ENCODE measurements at regions not wholly inside any gene's neighbourhood (a gene's known extent, or its start where the extent isn't known, plus 50 kb on each side); places are given as distances from the start of the nearest gene placed in this dataset.

DNA sequence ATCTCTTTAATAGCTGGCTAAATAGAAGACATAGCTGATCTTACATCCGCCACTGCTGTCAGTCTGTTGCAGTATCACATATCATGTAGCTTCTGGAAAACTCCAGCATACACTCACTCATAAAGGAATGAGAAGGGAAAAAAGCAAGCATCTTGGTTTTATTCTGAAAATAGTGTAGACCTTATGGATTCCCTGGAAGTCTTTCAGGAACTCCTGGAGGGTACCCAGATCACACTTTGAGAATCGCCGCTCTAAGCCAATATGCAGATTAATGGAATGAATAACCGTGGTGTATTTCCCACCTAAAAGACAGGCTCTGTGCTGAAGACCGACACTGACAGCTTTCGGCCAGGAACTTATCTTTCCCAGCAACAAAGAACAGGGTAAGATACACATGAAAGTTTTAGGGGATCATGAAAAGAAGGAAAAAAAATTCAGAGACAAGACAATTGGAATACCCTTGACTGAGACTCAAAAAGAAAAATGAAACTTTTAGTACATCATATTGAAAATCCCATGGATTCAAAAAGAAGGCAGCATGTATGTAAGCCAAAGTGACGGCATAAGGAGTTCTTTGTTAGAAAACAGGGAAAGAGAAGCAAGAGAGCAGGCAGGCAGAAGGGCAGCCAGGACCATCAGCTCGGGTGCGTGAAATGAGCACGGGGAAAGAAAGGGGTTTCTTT lies 56.4 kb upstream of the SEC11C start:
- TF ChIP-seq, protein P1, sequence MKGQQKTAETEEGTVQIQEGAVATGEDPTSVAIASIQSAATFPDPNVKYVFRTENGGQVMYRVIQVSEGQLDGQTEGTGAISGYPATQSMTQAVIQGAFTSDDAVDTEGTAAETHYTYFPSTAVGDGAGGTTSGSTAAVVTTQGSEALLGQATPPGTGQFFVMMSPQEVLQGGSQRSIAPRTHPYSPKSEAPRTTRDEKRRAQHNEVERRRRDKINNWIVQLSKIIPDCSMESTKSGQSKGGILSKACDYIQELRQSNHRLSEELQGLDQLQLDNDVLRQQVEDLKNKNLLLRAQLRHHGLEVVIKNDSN (IDR thresholded peaks at IDR 0.05), result no peak
- TF ChIP-seq TEAD4 (IDR thresholded peaks at IDR 0.05) (no peak), EP300 (IDR thresholded peaks at IDR 0.05; ENCODE audit: borderline replicate concordance) (no peak), TCF12 (IDR thresholded peaks at IDR 0.05; ENCODE audit: low read depth) (no peak), YY1 (IDR thresholded peaks at IDR 0.05; ENCODE audit: low read depth) (no peak), EGR1 (IDR thresholded peaks at IDR 0.05) (no peak), TAF1 (IDR thresholded peaks at IDR 0.05; ENCODE audit: low read depth) (no peak), FOXM1 (IDR thresholded peaks at IDR 0.05; ENCODE audit: borderline replicate concordance, low read depth) (no peak), NFIC (IDR thresholded peaks at IDR 0.05) (no peak), CEBPB (IDR thresholded peaks at IDR 0.05) (no peak), ZBTB7A (IDR thresholded peaks at IDR 0.05; ENCODE audit: low read depth) (no peak), CREB1 (IDR thresholded peaks at IDR 0.05; ENCODE audit: low read depth) (no peak), RAD21 (IDR thresholded peaks at IDR 0.05; ENCODE audit: low read depth) (no peak)
- TF ChIP-seq, protein P2, sequence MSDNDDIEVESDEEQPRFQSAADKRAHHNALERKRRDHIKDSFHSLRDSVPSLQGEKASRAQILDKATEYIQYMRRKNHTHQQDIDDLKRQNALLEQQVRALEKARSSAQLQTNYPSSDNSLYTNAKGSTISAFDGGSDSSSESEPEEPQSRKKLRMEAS (IDR thresholded peaks at IDR 0.05), result no peak
- TF ChIP-seq, protein P3, sequence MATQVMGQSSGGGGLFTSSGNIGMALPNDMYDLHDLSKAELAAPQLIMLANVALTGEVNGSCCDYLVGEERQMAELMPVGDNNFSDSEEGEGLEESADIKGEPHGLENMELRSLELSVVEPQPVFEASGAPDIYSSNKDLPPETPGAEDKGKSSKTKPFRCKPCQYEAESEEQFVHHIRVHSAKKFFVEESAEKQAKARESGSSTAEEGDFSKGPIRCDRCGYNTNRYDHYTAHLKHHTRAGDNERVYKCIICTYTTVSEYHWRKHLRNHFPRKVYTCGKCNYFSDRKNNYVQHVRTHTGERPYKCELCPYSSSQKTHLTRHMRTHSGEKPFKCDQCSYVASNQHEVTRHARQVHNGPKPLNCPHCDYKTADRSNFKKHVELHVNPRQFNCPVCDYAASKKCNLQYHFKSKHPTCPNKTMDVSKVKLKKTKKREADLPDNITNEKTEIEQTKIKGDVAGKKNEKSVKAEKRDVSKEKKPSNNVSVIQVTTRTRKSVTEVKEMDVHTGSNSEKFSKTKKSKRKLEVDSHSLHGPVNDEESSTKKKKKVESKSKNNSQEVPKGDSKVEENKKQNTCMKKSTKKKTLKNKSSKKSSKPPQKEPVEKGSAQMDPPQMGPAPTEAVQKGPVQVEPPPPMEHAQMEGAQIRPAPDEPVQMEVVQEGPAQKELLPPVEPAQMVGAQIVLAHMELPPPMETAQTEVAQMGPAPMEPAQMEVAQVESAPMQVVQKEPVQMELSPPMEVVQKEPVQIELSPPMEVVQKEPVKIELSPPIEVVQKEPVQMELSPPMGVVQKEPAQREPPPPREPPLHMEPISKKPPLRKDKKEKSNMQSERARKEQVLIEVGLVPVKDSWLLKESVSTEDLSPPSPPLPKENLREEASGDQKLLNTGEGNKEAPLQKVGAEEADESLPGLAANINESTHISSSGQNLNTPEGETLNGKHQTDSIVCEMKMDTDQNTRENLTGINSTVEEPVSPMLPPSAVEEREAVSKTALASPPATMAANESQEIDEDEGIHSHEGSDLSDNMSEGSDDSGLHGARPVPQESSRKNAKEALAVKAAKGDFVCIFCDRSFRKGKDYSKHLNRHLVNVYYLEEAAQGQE (IDR thresholded peaks at IDR 0.05; ENCODE audit: low read depth), result no peak

DNA sequence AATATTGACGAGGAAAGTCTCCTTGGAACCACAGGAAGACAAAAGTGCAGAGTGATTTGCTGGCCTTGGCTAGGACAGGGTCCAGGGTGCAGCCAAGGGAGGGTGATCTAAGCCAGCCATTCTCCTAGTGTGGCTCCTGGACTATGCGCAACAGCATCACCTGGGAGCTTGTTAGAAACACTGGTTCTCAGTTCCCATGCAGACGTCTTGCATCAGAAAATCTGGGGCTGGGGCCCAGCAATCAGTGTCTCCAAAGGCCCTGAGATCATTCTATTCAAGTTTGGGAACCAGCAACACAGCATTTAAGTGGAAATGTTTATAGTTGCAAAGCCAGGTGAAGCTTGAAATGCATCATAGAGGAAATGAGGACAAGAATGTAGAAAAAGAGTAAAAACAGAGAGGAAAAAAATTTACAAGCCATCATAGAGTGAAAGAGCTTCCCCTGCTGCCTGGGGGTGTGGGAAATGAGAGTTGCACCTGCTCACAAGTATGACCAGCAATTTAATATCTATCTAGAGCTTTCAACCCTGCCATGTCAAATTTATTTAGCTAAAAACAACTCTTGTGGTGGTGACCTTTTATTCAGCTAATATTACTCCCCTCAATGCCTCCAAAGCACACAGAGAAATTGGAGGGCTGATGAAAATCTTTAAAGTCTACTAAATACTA lies 54.4 kb upstream of the SEC11C start:
- TF ChIP-seq, protein P3 (IDR thresholded peaks at IDR 0.05; ENCODE audit: low read depth), result no peak
- TF ChIP-seq EP300 (IDR thresholded peaks at IDR 0.05; ENCODE audit: borderline replicate concordance) (no peak), YY1 (IDR thresholded peaks at IDR 0.05; ENCODE audit: low read depth) (no peak), TAF1 (IDR thresholded peaks at IDR 0.05; ENCODE audit: low read depth) (no peak), CREB1 (IDR thresholded peaks at IDR 0.05; ENCODE audit: low read depth) (no peak), TEAD4 (IDR thresholded peaks at IDR 0.05) (no peak), EGR1 (IDR thresholded peaks at IDR 0.05) (no peak), TCF12 (IDR thresholded peaks at IDR 0.05; ENCODE audit: low read depth) (no peak), RAD21 (IDR thresholded peaks at IDR 0.05; ENCODE audit: low read depth) (no peak), ZBTB7A (IDR thresholded peaks at IDR 0.05; ENCODE audit: low read depth) (no peak), FOXM1 (IDR thresholded peaks at IDR 0.05; ENCODE audit: borderline replicate concordance, low read depth) (no peak), NFIC (IDR thresholded peaks at IDR 0.05) (no peak), CEBPB (IDR thresholded peaks at IDR 0.05) (no peak)
- TF ChIP-seq, protein P2 (IDR thresholded peaks at IDR 0.05), result no peak

GRCh38 chr18:59085797-59086196 lies 53.9 kb upstream of the SEC11C start:
- no peak for TF ChIP-seq YY1 (IDR thresholded peaks at IDR 0.05; ENCODE audit: low read depth)
- TF ChIP-seq, protein P1 (IDR thresholded peaks at IDR 0.05), result no peak
- no peak for TF ChIP-seq CEBPB (IDR thresholded peaks at IDR 0.05)
- TF ChIP-seq TEAD4 (IDR thresholded peaks at IDR 0.05), result no peak
- no peak for TF ChIP-seq TAF1 (IDR thresholded peaks at IDR 0.05; ENCODE audit: low read depth)
- no peak for TF ChIP-seq RAD21 (IDR thresholded peaks at IDR 0.05; ENCODE audit: low read depth)
- TF ChIP-seq, protein P2 (IDR thresholded peaks at IDR 0.05), result no peak
- TF ChIP-seq, protein P3 (IDR thresholded peaks at IDR 0.05; ENCODE audit: low read depth), result no peak
- TF ChIP-seq EP300 (IDR thresholded peaks at IDR 0.05; ENCODE audit: borderline replicate concordance), result no peak

Data from Ishikawa (cell line).